DMS79 treated with DMSO at 0.1 percent for 48 hours (cell line): ENCODE measurements at regions not wholly inside any gene's neighbourhood (a gene's known extent, or its start where the extent isn't known, plus 50 kb on each side); places are given as distances from the start of the nearest gene placed in this dataset.
A peak's percentile ranks its signal among the peaks of the same experiment; 100 is the strongest.

Experiments used
- DNase-seq: peaks from one replicate; lab custom pipeline; 2025; lab: John Stamatoyannopoulos, UW

- DNase-seq: no peak
Observed at GRCh38 chr2:103103678-103104077, 341.8 kb downstream of the TMEM182 start.

DNA sequence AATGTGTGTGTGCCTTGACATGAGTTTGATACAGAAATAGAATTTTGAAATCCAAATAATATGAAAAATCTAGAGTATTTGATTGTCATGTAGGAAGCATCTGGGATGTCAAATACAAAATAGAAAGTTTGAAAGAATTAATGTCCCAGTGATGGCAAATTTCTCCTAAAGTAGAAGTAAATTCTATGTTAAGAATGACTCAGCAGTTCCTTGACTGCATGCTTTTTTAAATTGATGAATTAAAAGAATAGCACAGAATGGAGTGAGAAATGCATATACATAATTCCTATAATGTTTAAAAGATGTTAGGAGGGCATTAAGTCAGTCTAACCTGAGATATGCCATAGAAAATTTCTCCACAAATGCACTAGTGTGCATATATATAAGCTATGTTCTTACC is 357.5 kb downstream of the TMEM182 start:
- DNase-seq: no peak

DNA sequence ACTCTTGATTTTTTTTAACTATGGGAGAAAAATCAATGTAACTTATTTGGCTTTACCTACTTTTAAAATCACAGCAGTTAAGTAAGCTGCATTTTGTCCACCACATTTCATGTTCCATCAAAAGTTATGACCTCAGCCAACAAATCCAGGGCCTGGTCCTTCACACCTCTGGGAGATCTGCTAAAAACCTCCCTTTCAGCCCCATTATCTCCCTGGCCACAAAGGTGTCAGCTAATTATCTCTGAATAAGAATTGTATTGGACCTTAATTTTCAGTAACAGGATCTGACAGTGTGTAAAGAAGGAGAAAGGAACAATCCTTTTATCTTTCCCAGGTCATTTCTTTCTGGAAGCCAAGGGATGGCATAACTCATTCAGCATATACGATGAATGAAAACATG is 359.3 kb downstream of the TMEM182 start:
- no peak for DNase-seq

DNA sequence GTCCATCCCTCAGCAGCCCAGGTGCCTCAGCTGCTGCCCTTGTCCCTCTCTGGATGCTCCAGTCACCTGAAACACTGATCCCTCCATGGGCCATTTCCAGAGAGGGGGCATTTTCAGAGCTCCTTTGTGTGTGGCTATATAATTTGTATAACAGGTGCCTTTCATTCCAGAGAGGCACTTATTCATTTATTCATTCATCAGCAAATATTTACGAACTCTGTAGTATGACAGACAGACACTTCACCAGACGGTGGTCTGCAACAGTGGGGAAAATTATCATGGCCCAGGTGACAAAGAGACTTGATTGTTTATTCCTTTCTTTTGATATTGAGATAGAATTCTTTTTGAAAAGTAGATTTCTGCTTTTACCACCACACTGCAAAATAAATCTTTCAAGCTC is 361.7 kb downstream of the TMEM182 start:
- DNase-seq: no peak

GRCh38 chr2:103130857-103131256 is 369.0 kb downstream of the TMEM182 start:
- no peak for DNase-seq

- no peak for DNase-seq
Observed at GRCh38 chr2:103132536-103133217, 370.8 kb downstream of the TMEM182 start.

DNA sequence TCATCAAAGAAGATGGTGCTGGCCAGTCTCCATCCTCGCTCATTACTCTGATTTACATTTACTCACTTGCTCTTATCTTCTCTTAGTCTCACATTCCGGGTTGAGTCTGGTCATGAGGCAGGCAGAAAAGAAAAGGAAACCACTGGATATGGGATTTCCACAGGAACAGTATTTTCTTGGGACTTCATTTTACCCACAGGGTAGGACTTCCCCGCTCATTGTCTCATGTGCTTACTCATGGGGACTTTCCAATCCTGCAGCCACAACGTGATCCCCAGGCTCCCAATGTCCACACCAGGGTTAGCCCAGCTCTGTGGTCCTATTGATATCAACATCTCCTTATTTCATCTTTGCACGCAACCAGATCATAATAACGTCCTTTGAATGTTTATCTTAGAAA is 373.8 kb downstream of the TMEM182 start:
- no peak for DNase-seq

DNA sequence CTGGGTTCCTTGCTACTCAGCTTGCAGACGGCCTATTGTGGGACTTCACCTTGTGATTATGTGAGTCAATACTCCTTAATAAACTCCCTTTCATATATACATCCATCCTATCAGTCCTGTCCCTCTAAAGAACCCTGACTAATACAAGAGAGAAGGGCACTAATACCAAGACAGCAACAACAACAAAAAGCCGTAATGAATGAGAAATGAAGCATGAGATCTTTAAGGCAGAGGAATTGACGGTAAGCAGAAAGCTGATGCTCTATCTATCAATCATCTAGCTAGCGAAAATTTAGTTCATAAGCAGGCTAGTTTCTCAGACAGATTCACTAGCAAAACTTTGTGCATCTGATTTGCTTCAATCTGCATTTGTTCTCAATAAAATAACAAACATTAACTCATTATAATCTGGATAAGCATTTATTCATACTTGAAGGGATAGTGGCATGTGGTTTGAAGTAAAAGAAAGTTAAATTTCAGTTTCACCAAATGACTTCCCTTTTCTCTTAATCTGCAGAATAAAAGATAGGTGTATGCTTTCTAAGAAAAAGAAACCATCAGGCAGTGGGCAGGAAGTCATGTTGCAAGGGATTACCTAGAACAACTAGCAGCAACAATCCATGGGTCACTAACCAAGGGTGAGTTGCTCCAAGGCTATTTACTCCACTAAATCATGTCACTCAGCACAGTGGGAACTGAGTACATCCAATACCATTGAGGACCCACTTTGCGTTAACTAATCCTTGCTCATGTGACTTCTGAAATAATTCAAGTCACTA is 376.5 kb downstream of the TMEM182 start:
- no peak for DNase-seq

- DNase-seq: no peak
Observed at GRCh38 chr2:103139628-103140268, 377.9 kb downstream of the TMEM182 start.

- no peak for DNase-seq
Observed at GRCh38 chr2:103144837-103145236, 383.0 kb downstream of the TMEM182 start.

DNA sequence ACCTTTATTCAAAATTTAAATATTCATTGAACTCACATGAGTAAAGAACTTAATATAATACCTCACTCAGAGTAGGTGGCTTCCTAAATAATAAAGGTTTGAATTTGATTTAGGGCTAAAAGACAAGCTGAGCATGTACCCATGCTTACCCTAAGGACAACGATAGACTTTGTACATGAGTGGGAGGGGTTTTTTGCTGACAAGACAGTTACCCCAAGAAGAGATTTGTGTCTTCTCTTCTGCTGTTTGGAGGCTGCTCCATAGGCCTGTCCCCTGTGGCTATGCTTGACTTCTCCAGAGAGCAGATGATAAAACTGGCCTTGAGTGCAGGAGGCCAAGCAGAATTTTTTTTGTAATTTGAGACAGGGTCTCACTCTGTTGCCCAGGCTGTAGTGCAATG is 383.9 kb downstream of the TMEM182 start:
- DNase-seq: no peak

- DNase-seq: no peak
Observed at GRCh38 chr2:103151046-103151445, 389.2 kb downstream of the TMEM182 start.

DNA sequence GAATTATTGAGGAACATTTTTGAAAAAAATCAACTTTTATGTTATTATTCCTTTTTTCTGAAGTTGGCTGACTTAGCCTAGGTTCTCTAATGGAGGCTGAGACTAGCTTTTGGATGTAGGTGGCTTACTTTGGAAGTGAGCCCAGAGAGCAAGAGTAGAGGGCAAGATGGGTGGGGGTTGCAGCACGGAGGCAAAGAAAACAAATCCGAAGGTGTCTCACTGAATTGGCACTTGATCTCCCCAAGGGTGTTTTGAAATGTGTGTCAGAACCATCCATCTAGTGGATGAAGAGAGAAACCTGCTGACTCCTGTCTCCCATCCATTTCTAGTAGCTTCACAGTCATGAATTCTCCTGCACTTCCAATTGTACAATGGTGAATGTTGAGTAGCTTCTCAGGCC is 390.7 kb downstream of the TMEM182 start:
- DNase-seq: no peak

DNA sequence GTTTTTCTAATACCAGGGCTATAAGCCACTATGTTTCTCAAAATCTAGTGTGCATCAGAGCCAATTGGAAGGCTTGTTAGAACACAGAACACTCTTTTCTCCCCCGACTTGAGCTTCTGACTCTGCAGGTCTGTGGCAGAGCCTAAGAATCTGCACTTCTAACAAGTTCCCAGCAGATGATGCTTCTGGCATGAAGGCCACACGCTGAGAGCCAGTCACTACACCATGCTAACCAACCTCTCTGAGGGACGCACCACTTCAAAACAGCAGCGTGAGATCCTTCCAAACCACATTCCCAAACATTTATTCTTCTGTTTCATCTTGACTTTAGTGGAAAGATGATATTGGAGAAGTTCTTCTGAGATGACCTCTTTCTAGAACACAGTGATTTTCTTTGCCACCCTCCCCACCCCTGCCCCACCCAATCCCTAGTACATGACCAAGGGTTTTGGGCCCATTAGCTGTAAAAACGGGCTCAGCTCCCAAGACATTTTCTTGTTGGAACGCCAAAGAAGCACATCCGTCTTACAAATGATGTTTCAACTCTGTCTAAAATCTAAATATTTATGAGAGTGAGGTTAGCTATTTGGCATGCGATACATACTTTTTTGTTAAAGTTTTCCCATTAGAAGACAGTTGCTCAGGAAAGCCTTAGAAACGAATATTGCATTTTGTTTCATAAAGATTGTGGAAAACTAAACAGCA is 391.9 kb downstream of the TMEM182 start:
- DNase-seq: no peak

- DNase-seq: no peak
Observed at GRCh38 chr2:103155308-103155707, 393.5 kb downstream of the TMEM182 start.

- no peak for DNase-seq
Observed at GRCh38 chr2:103159018-103159417, 397.2 kb downstream of the TMEM182 start.

DNA sequence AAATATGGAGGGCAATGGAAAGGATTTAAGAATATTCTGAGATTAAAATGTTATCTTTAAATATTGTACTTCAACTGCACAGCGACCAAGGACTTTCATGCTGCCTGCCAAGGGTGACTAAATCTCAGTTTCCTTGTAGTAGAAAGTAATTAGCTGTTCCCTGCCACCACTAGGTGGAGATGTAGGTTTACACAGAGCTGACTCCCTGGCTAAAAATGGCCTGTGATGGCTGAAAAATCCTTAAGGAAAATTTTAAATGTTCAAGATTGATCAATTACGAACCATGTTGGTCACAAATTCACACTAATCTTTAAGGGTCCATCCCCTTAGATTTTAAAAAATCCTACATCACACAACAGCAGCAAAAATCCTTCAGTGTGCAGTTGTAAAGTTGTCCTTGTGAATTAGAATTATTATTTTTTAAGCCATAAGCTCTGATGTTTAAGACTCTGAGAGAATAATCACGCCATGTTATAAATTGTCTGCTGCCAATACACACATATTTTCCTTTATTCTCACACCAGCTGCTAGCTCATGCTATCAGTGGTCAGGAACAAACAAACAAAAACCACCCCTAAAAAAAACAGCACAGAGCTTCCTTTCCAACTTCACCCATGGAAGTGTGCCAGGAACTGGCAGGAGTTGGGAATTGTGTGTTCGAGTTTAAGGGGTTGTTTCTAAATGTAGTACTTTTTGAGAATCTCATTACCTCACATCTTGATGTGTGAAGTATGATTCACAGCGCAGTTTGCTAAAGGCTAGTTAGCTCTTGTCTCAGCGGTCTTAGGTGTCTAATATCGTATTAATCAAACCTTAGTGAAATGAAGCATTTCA is 399.8 kb downstream of the TMEM182 start:
- DNase-seq: peak; percentile 3

DNA sequence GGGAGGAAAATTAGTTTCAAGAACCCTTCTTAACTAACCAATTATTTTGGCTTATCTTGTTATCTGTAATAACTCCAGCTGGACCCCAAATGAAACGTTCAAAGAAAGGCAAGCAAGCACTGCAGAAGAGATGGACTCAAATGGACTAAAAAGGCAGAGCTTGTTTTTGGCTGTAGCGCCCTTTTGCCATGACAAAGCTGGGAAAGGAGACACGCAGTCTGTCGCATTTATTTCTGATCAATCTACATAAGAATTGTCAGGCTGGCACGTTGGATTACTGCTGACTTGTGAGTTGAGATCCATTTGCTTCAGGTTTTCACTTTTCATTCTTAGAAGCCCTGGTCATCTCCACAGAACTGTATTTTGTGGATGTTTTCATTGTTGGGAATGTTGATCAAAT is 402.9 kb downstream of the TMEM182 start:
- DNase-seq: no peak

DNA sequence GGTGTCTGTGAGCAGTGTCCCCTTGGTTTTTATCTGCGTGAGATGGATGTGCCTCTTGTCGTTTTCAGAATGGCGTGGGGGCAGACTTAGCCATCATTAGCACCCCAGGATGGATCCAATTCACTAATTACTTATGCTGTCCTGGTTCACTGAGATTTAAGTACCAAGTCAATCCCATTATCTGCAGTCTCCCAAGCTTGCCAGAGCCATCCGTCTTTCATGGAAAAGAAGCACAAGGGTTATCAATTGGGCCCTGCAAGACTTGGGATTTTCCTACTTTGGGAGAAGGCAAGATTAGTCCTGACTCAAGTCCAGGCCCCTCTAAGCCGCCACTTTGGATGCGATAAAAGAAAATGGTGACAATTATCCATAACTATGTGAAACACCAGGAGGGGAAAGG is 404.0 kb downstream of the TMEM182 start:
- no peak for DNase-seq

DNA sequence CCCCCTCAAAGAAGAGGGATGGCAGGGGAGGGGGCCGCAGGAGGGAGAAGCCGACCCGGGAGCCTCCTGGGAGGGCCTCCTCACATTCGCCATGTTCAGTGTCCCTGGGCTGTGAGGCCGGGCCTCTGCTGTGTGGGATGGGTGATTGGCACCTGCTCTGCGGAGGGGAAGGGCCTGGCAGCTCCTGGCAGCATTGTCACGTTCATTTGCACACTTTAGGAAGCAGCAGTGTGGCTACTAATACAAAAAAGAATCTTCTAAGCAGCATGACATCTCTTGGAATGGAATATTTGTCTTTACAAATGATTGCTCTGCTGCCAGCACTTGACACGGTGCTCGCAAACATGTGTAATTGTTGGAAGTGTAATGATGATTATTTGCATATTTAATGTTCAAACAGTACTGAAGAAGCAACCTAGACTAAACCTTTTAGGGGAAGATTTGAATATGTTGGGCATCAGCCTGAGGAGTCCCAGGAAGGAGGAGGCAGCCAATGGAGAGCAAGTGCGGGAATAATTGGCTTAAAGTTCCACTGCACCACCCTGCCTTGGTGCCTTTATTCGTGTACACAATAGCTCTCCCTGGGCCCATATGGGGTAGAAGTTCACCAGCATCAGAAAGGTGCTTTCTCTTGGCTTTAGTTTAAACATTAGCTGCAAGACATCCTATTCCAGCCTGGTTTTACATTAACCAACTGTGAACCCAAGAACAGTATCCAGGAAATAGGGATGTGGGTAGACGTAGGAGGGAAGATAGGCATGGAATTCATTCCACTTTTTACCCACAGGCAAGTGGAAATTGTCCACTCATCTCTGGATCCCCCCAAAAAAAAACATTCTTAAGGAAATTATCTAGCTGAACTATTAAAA is 404.9 kb downstream of the TMEM182 start:
- DNase-seq: no peak

GRCh38 chr2:103167599-103167998 is 405.8 kb downstream of the TMEM182 start:
- no peak for DNase-seq
